ENCODE measurements at regions not wholly inside any gene's neighbourhood (a gene's known extent, or its start where the extent isn't known, plus 50 kb on each side); places are given as distances from the start of the nearest gene placed in this dataset.

- H3K4me3 ChIP-seq: no peak overlapping the region
- no peaks in the 10 kb centered on the region for H3K4me1 ChIP-seq
- intact Hi-C loops (cut with DNase I): no loop called here
- no peak for TF ChIP-seq CTCF (IDR thresholded peaks at IDR 0.05)
- no peaks in the 10 kb centered on the region for H3K27me3 ChIP-seq
- H3K9ac ChIP-seq (ENCODE audit: low read depth in 2 of 2, low read length in 2 of 2): no peak overlapping the region
- H3K9me3 ChIP-seq: no peaks in the 10 kb centered on the region
- H3K27ac ChIP-seq: peak overlapping the region; percentile 41
- H3K36me3 ChIP-seq: no peaks in the 10 kb centered on the region
- DNase-seq: no peak
These were observed 138.9 kb downstream of the TENT5A start for GRCh38 chr6:81613606-81614005.

- Histone ChIP-seq H3K9me3 (no peaks in the 10 kb centered on the region), H3K4me1 (no peaks in the 10 kb centered on the region), H3K4me3 (no peak overlapping the region), H3K27ac (no peak overlapping the region), H3K27me3 (no peaks in the 10 kb centered on the region), H3K9ac (ENCODE audit: low read depth in 2 of 2, low read length in 2 of 2) (no peak overlapping the region), H3K36me3 (no peaks in the 10 kb centered on the region)
- DNase-seq: no peak
- TF ChIP-seq CTCF (IDR thresholded peaks at IDR 0.05): no peak
- intact Hi-C loops (cut with DNase I): no loop called here
These were observed 140.3 kb downstream of the TENT5A start for GRCh38 chr6:81612136-81612535.

GRCh38 chr6:81609736-81610135, 142.7 kb downstream of the TENT5A start:
- Histone ChIP-seq H3K4me1 (no peaks in the 10 kb centered on the region), H3K9ac (ENCODE audit: low read depth in 2 of 2, low read length in 2 of 2) (no peak overlapping the region), H3K4me3 (no peak overlapping the region), H3K27ac (no peak overlapping the region), H3K36me3 (no peaks in the 10 kb centered on the region), H3K9me3 (no peaks in the 10 kb centered on the region), H3K27me3 (no peaks in the 10 kb centered on the region)
- no peak for DNase-seq
- no peak for TF ChIP-seq CTCF (IDR thresholded peaks at IDR 0.05)
- intact Hi-C loops (cut with DNase I): no loop called here

GRCh38 chr6:81608776-81609175, 143.7 kb downstream of the TENT5A start:
- no peak overlapping the region for H3K27ac ChIP-seq
- no peaks in the 10 kb centered on the region for H3K9me3 ChIP-seq
- H3K4me1 ChIP-seq: no peaks in the 10 kb centered on the region
- intact Hi-C loops (cut with DNase I): no loop called here
- no peak overlapping the region for H3K4me3 ChIP-seq
- no peaks in the 10 kb centered on the region for H3K27me3 ChIP-seq
- no peak overlapping the region for H3K9ac ChIP-seq (ENCODE audit: low read depth in 2 of 2, low read length in 2 of 2)
- no peaks in the 10 kb centered on the region for H3K36me3 ChIP-seq
- no peak for DNase-seq
- no peak for TF ChIP-seq CTCF (IDR thresholded peaks at IDR 0.05)

- no peak overlapping the region for H3K27ac ChIP-seq
These were observed 145.5 kb downstream of the TENT5A start for GRCh38 chr6:81606965-81607381.

More at GRCh38 chr6:81606965-81607381, 145.5 kb downstream of the TENT5A start:
- H3K27me3 ChIP-seq: no peaks in the 10 kb centered on the region
- intact Hi-C loops (cut with DNase I): no loop called here
- no peak overlapping the region for H3K4me3 ChIP-seq
- no peaks in the 10 kb centered on the region for H3K4me1 ChIP-seq
- H3K36me3 ChIP-seq: no peaks in the 10 kb centered on the region
- H3K9me3 ChIP-seq: no peaks in the 10 kb centered on the region
- no peak for TF ChIP-seq CTCF (IDR thresholded peaks at IDR 0.05)
- no peak for DNase-seq
- H3K9ac ChIP-seq (ENCODE audit: low read depth in 2 of 2, low read length in 2 of 2): no peak overlapping the region
